Hepatocyte (in vitro differentiated cells): ENCODE measurements at regions not wholly inside any gene's neighbourhood (a gene's known extent, or its start where the extent isn't known, plus 50 kb on each side); places are given as distances from the start of the nearest gene placed in this dataset.
"Not testable (repeated sequence)": the region's sequence is repeated elsewhere in the genome, so short reads cannot be mapped to it uniquely, and the experiment has no call there.

Experiments used
- DNase-seq: peaks from one replicate; pipeline ENCODE4 v3.0.0-alpha.2; 2016; ENCODE audit warnings: low spot score
- H2AFZ ChIP-seq: fragments of 200-600 bp; sonication (generic); 2 replicates; pipeline ENCODE4 v1.6.0; 2016; ENCODE audit warnings: antibody characterized with exemption, mild to moderate bottlenecking
- H3K27ac ChIP-seq: fragments of 200-600 bp; sonication (generic); 2 replicates; pipeline ENCODE4 v1.5.1; 2016; ENCODE audit warnings: mild to moderate bottlenecking
- H3K27me3 ChIP-seq: fragments of 200-600 bp; sonication (generic); 2 replicates; pipeline ENCODE4 v1.6.1; 2016
- H3K36me3 ChIP-seq: fragments of 200-600 bp; sonication (generic); replicated peaks from 2 replicates; pipeline ENCODE4 v1.5.1; 2016; ENCODE audit warnings: low read depth; ENCODE audit not compliant: insufficient read depth
- H3K4me1 ChIP-seq: fragments of 200-600 bp; sonication (generic); 2 replicates; pipeline ENCODE4 v1.5.1; 2016; ENCODE audit warnings: mild to moderate bottlenecking, moderate library complexity; ENCODE audit not compliant: insufficient read depth
- H3K4me2 ChIP-seq: fragments of 200-600 bp; sonication (generic); 2 replicates; pipeline ENCODE4 v1.6.0; 2016
- H3K4me3 ChIP-seq: fragments of 200-600 bp; sonication (generic); 2 replicates; pipeline ENCODE4 v1.5.1; 2016; ENCODE audit warnings: mild to moderate bottlenecking
- H3K79me2 ChIP-seq: fragments of 200-600 bp; sonication (generic); 2 replicates; pipeline ENCODE4 v1.6.0; 2017; ENCODE audit warnings: mild to moderate bottlenecking
- H3K9me2 ChIP-seq: fragments of 200-600 bp; sonication (generic); replicated peaks from 2 replicates; pipeline ENCODE4 v1.6.0; 2017; ENCODE audit warnings: mild to moderate bottlenecking; ENCODE audit not compliant: insufficient read depth
- H3K9me3 ChIP-seq: fragments of 200-600 bp; sonication (generic); 2 replicates; pipeline ENCODE4 v1.5.1; 2016; ENCODE audit warnings: low read depth, mild to moderate bottlenecking
- H4K20me1 ChIP-seq: fragments of 200-600 bp; sonication (generic); 2 replicates; pipeline ENCODE4 v1.6.0; 2016; ENCODE audit warnings: mild to moderate bottlenecking; ENCODE audit not compliant: insufficient read depth, poor library complexity, severe bottlenecking
- CTCF ChIP-seq: fragments of 200-600 bp; sonication (generic); IDR thresholded peaks from 2 replicates; pipeline ENCODE4 v1.5.1; 2016; ENCODE audit warnings: antibody characterized with exemption, mild to moderate bottlenecking; ENCODE audit not compliant: poor library complexity
- EZH2 ChIP-seq: fragments of 200-600 bp; sonication (generic); IDR thresholded peaks from 2 replicates; pipeline ENCODE4 v1.6.1; 2016; ENCODE audit warnings: antibody characterized with exemption, mild to moderate bottlenecking, borderline replicate concordance
- EZH2phosphoT487 ChIP-seq: fragments of 200-600 bp; sonication (generic); IDR thresholded peaks from one replicate; pipeline ENCODE4 v1.6.1; 2018; ENCODE audit warnings: antibody characterized with exemption, mild to moderate bottlenecking, low read depth, moderate library complexity; ENCODE audit not compliant: unreplicated experiment, severe bottlenecking
- WGBS: methylation state at CpG from one replicate; pipeline ENCODE4 v1.1.6; 2016; ENCODE audit warnings: low lambda C conversion rate; ENCODE audit errors: missing lambda C conversion rate; 5-methylcytosine and 5-hydroxymethylcytosine counted together

DNA sequence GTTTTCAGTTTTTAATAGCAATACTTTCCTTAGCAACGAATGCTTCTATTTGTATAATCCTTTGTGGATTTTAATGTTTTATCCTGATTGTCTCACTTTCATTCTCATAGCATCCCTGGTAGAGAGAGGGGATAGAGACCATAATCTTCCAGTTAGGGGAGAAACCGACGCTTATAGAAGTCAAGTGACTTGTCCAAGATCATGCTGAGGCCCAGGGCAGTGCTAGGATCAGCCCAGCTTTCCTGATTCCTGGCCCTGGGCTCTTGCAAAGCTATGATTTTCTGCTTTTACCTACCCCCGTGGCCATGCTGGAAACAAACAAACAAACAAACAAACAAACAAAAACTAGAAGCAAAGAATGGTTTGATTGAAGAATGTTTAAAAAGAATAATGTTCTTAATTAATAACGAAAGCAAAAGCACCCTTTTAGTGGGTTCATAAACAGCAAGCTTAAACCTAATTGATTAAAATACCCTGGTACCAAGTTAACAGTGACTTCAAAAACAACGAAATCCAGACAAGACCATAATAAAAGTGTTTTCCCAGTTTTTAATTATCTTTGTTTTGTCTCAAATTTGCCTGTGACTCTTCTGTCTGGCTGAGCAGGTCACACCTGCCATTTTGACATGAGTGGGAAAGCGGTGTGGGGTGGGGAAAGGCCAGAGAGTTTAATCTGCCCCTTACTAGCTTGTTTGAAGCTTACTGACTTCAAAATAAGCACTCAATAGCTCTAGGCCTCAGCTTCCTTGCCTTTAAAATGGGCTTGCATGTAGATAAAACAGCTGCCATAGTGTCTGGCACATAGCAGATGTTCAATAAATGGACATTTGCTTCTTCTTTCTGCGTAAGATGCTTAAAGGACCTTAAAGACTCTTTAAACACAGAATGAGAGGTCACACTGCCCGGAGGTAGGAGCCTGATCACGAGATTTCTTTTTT, 116.6 kb upstream of the MYCN start:
- 83% methylated on average over 10 of the region's 10 CpGs for WGBS
- no peak overlapping the region for H3K4me3 ChIP-seq
- no peaks in the 10 kb centered on the region for H3K9me3 ChIP-seq
- H3K36me3 ChIP-seq, result no peaks in the 10 kb centered on the region
- TF ChIP-seq EZH2, result no peak
- no peak for TF ChIP-seq EZH2phosphoT487
- TF ChIP-seq CTCF, result no peak
- no peaks in the 10 kb centered on the region for H3K9me2 ChIP-seq
- no peak overlapping the region for H3K4me2 ChIP-seq
- H3K27ac ChIP-seq, result no peak overlapping the region
- DNase-seq, result no peak
- H2AFZ ChIP-seq, result no peak overlapping the region
- H3K27me3 ChIP-seq, result no peaks in the 10 kb centered on the region
- H3K4me1 ChIP-seq, result peaks cover 14% of the 10 kb centered on the region
- H4K20me1 ChIP-seq, result no peaks in the 10 kb centered on the region
- H3K79me2 ChIP-seq, result no peaks in the 10 kb centered on the region

- not testable (repeated sequence) for H3K9me3 ChIP-seq, H3K4me3 ChIP-seq, H3K9me2 ChIP-seq, H3K4me2 ChIP-seq, H3K4me1 ChIP-seq, H3K79me2 ChIP-seq, DNase-seq, H3K36me3 ChIP-seq, H2AFZ ChIP-seq, H4K20me1 ChIP-seq, H3K27ac ChIP-seq, H3K27me3 ChIP-seq
- 66% methylated on average over 7 of the region's 7 CpGs for WGBS
Observed at GRCh38 chr2:15824467-15824866, 115.9 kb upstream of the MYCN start.

- Histone ChIP-seq H3K79me2 (no peaks in the 10 kb centered on the region), H3K36me3 (no peaks in the 10 kb centered on the region), H3K9me2 (no peaks in the 10 kb centered on the region), H3K4me2 (no peak overlapping the region), H3K9me3 (no peaks in the 10 kb centered on the region), H3K4me3 (no peak overlapping the region), H2AFZ (no peak overlapping the region), H3K4me1 (peaks cover 7% of the 10 kb centered on the region), H3K27me3 (no peaks in the 10 kb centered on the region), H3K27ac (no peak overlapping the region), H4K20me1 (no peaks in the 10 kb centered on the region)
- TF ChIP-seq CTCF (no peak), EZH2phosphoT487 (no peak)
- WGBS, result 54% methylated on average over 13 of the region's 13 CpGs
- DNase-seq, result no peak
Observed at GRCh38 chr2:15825276-15825980, 114.9 kb upstream of the MYCN start.

GRCh38 chr2:15826273-15826717, 114.1 kb upstream of the MYCN start:
- WGBS, result 38% methylated on average over 8 of the region's 8 CpGs
- no peak overlapping the region for H3K27ac ChIP-seq
- no peak for TF ChIP-seq CTCF
- no peak for TF ChIP-seq EZH2
- TF ChIP-seq EZH2phosphoT487, result no peak

More at GRCh38 chr2:15826273-15826717, 114.1 kb upstream of the MYCN start:
- Histone ChIP-seq H3K4me3 (no peak overlapping the region), H2AFZ (no peak overlapping the region), H4K20me1 (no peaks in the 10 kb centered on the region), H3K9me2 (no peaks in the 10 kb centered on the region), H3K9me3 (no peaks in the 10 kb centered on the region), H3K79me2 (no peaks in the 10 kb centered on the region), H3K36me3 (no peaks in the 10 kb centered on the region), H3K27me3 (no peaks in the 10 kb centered on the region), H3K4me1 (peaks cover 12% of the 10 kb centered on the region), H3K4me2 (no peak overlapping the region)
- peak; percentile 41 for DNase-seq
